Skin of body (tissue), 1 donor: ENCODE measurements at regions not wholly inside any gene's neighbourhood (a gene's known extent, or its start where the extent isn't known, plus 50 kb on each side); places are given as distances from the start of the nearest gene placed in this dataset.
"Not testable (repeated sequence)": the region's sequence is repeated elsewhere in the genome, so short reads cannot be mapped to it uniquely, and the experiment has no call there.

Experiments used
- DNase-seq: peaks from one replicate; lab custom pipeline; 2025; lab: John Stamatoyannopoulos, UW

GRCh38 chr5:58024151-58024550, 435.7 kb downstream of the PLK2 start:
- no peak for DNase-seq

GRCh38 chr5:58022055-58022454, 437.8 kb downstream of the PLK2 start:
- no peak for DNase-seq

- DNase-seq: no peak
Measured at GRCh38 chr5:58021466-58021865, 438.4 kb downstream of the PLK2 start.

- DNase-seq: no peak
Measured at GRCh38 chr5:58019614-58020013, 440.3 kb downstream of the PLK2 start.

GRCh38 chr5:58018016-58018415, 441.9 kb downstream of the PLK2 start:
- DNase-seq: no peak

GRCh38 chr5:58016877-58017276, 443.0 kb downstream of the PLK2 start:
- no peak for DNase-seq

- DNase-seq: no peak
Measured at GRCh38 chr5:58016358-58016757, 443.5 kb downstream of the PLK2 start.

GRCh38 chr5:58015175-58015574, 444.7 kb downstream of the PLK2 start:
- no peak for DNase-seq

- no peak for DNase-seq
Measured at GRCh38 chr5:58013542-58014258, 446.2 kb downstream of the PLK2 start.

GRCh38 chr5:58012801-58013315, 447.0 kb downstream of the PLK2 start:
- no peak for DNase-seq

GRCh38 chr5:58012102-58012501, 447.8 kb downstream of the PLK2 start:
- DNase-seq: no peak

- DNase-seq: no peak
Measured at GRCh38 chr5:58011301-58011700, 448.6 kb downstream of the PLK2 start.

- no peak for DNase-seq
Measured at GRCh38 chr5:58009754-58010153, 450.1 kb downstream of the PLK2 start.

GRCh38 chr5:58002323-58002722, 457.6 kb downstream of the PLK2 start:
- DNase-seq: no peak

GRCh38 chr5:57993866-57994265, 466.0 kb downstream of the PLK2 start:
- DNase-seq: no peak

- no peak for DNase-seq
Measured at GRCh38 chr5:57989378-57989777, 470.5 kb downstream of the PLK2 start.

GRCh38 chr5:57988813-57989212, 471.1 kb downstream of the PLK2 start:
- DNase-seq: no peak

GRCh38 chr5:57987552-57987951, 472.3 kb downstream of the PLK2 start:
- DNase-seq: no peak

GRCh38 chr5:57986761-57987341, 473.0 kb downstream of the PLK2 start:
- DNase-seq: no peak

- no peak for DNase-seq
Measured at GRCh38 chr5:57983426-57983825, 476.5 kb downstream of the PLK2 start.

GRCh38 chr5:57979671-57980070, 480.2 kb downstream of the PLK2 start:
- no peak for DNase-seq

GRCh38 chr5:57976506-57976905, 483.4 kb downstream of the PLK2 start:
- no peak for DNase-seq

GRCh38 chr5:57972099-57972498, 487.8 kb downstream of the PLK2 start:
- not testable (repeated sequence) for DNase-seq
